ENCODE measurements at regions not wholly inside any gene's neighbourhood (a gene's known extent, or its start where the extent isn't known, plus 50 kb on each side); places are given as distances from the start of the nearest gene placed in this dataset.
A peak's percentile ranks its signal among the peaks of the same experiment; 100 is the strongest.

- Histone ChIP-seq H3K36me3 (ENCODE audit: control insufficient read depth in 2 of 4, insufficient read depth in 4 of 4, low read length in 3 of 4) (no peaks in the 10 kb centered on the region), H3K79me2 (ENCODE audit: control insufficient read depth in 1 of 2, insufficient read depth in 2 of 2, low read length in 2 of 2) (no peaks in the 10 kb centered on the region), H2BK15ac (ENCODE audit: low read length) (no peak overlapping the region), H4K20me1 (replicated peaks in 1 of 2; ENCODE audit: control insufficient read depth in 1 of 2, insufficient read depth in 2 of 2, low read length in 2 of 2) (no peaks in the 10 kb centered on the region), H4K91ac (replicated peaks; ENCODE audit: insufficient read length, low read length) (no peak overlapping the region), H3K9ac (replicated peaks in 1 of 4; ENCODE audit: extremely low read depth in 1 of 4, low read depth in 3 of 4, low read length in 3 of 4) (no peak overlapping the region), H3K4me1 (replicated peaks in 1 of 4; ENCODE audit: control insufficient read depth in 3 of 4, insufficient read depth in 4 of 4, low read length in 3 of 4) (no peaks in the 10 kb centered on the region), H3K56ac (replicated peaks; ENCODE audit: insufficient read length, low read depth, low read length) (no peak overlapping the region), H3K9me3 (ENCODE audit: insufficient read depth in 2 of 2, low read depth in 1 of 2, low read length in 1 of 2) (peaks cover 0 to 2% of the 10 kb centered on the region in 2 experiments; a peak in 1 of 4 replicates), H2BK12ac (ENCODE audit: low read depth, low read length) (no peak overlapping the region), H3K4me3 (ENCODE audit: extremely low read depth in 1 of 4, insufficient read depth in 2 of 4, low read depth in 3 of 4, low read length in 4 of 4) (no peak overlapping the region), H4K8ac (ENCODE audit: extremely low read depth, insufficient read depth, low read length) (no peak overlapping the region), H3K18ac (ENCODE audit: extremely low read depth, low read length) (no peak overlapping the region), H3K14ac (ENCODE audit: insufficient read length) (no peak overlapping the region), H2AK5ac (ENCODE audit: low read depth, low read length) (no peak overlapping the region), H4K5ac (ENCODE audit: insufficient read length, low read depth, low read length) (no peak overlapping the region), H3K23me2 (ENCODE audit: low read depth, low read length) (no peaks in the 10 kb centered on the region), H3K23ac (ENCODE audit: insufficient read length) (no peak overlapping the region), H2AFZ (ENCODE audit: low read length) (no peak overlapping the region), H3K4me2 (ENCODE audit: insufficient read depth in 1 of 2, low read depth in 2 of 2, low read length in 2 of 2) (no peak overlapping the region), H3K27ac (ENCODE audit: low read depth, low read length) (no peak overlapping the region), H3K4ac (replicated peaks; ENCODE audit: insufficient read length, low read depth, low read length) (no peak overlapping the region), H3K27me3 (replicated peaks in 1 of 4; ENCODE audit: control insufficient read depth in 3 of 4, extremely low read depth in 1 of 4, insufficient read depth in 3 of 4, low read length in 3 of 4) (no peaks in the 10 kb centered on the region), H2BK5ac (ENCODE audit: low read depth, low read length) (no peak overlapping the region), H3K79me1 (ENCODE audit: low read depth, low read length) (no peaks in the 10 kb centered on the region), H2BK20ac (ENCODE audit: low read length) (no peak overlapping the region), H2BK120ac (replicated peaks; ENCODE audit: low read depth, low read length) (no peak overlapping the region)
- CTCF ChIA-PET (ENCODE audit: partially characterized antibody): no interaction called here
- TF ChIP-seq ASH2L (IDR thresholded peaks at IDR 0.05; ENCODE audit: low read length) (no peak), MAFK (IDR thresholded peaks at IDR 0.05; ENCODE audit: low read depth, low read length) (peak; percentile 80)
- no peak for FAIRE-seq
- POLR2A ChIA-PET (ENCODE audit: partially characterized antibody): no interaction called here
- DNase-seq (ENCODE audit: low read depth in 1 of 2, low spot score in 2 of 2): no peak
These were observed 107.4 kb downstream of the NXNL2 start for GRCh38 chr9:88642336-88642735.

Data from H1 (cell line).